Progenitor cell of endocrine pancreas (in vitro differentiated cells): ENCODE measurements at regions not wholly inside any gene's neighbourhood (a gene's known extent, or its start where the extent isn't known, plus 50 kb on each side); places are given as distances from the start of the nearest gene placed in this dataset.

Source experiments
- DNase-seq: peaks from one replicate; pipeline ENCODE4 v3.0.0; 2021; ENCODE audit warnings: low spot score; ENCODE audit not compliant: unreplicated experiment
- H3K27ac Mint-ChIP-seq: 2 replicates; pipeline ENCODE4 v1.8.0; 2021; ENCODE audit warnings: mild to moderate bottlenecking, moderate library complexity, mixed read lengths
- H3K27me3 Mint-ChIP-seq: 2 replicates; pipeline ENCODE4 v1.8.0; 2021; ENCODE audit warnings: mixed read lengths
- H3K36me3 Mint-ChIP-seq: 2 replicates; pipeline ENCODE4 v1.8.0; 2022; ENCODE audit warnings: mixed read lengths; ENCODE audit not compliant: insufficient read depth
- H3K4me1 Mint-ChIP-seq: 2 replicates; pipeline ENCODE4 v1.8.0; 2021; ENCODE audit warnings: low read depth, mixed read lengths
- H3K4me3 Mint-ChIP-seq: 2 replicates; pipeline ENCODE4 v1.8.0; 2021; ENCODE audit warnings: low read depth, mild to moderate bottlenecking, moderate library complexity, mixed read lengths
- H3K9me3 Mint-ChIP-seq: 2 replicates; pipeline ENCODE4 v1.8.0; 2021; ENCODE audit warnings: low read depth, mixed read lengths
- CTCF ChIP-seq: fragments of 200-600 bp; sonication (generic); IDR thresholded peaks from one replicate; pipeline ENCODE4 v1.5.0; 2021; ENCODE audit warnings: antibody characterized with exemption, mild to moderate bottlenecking; ENCODE audit not compliant: unreplicated experiment

- no peak for TF ChIP-seq CTCF
- Mint-ChIP-seq H3K9me3 (no peaks in the 10 kb centered on the region), H3K27ac (no peak overlapping the region), H3K36me3 (no peaks in the 10 kb centered on the region), H3K4me1 (no peaks in the 10 kb centered on the region), H3K4me3 (no peak overlapping the region), H3K27me3 (no peaks in the 10 kb centered on the region)
- DNase-seq = no peak
These were observed 298.6 kb upstream of the PPFIA2 start for GRCh38 chr12:82057770-82058169.

GRCh38 chr12:82055391-82055790 lies 296.2 kb upstream of the PPFIA2 start:
- H3K36me3 Mint-ChIP-seq = no peaks in the 10 kb centered on the region
- H3K27me3 Mint-ChIP-seq = no peaks in the 10 kb centered on the region
- no peak for TF ChIP-seq CTCF
- no peak for DNase-seq
- no peaks in the 10 kb centered on the region for H3K4me1 Mint-ChIP-seq
- H3K27ac Mint-ChIP-seq = no peak overlapping the region
- no peak overlapping the region for H3K4me3 Mint-ChIP-seq
- H3K9me3 Mint-ChIP-seq = no peaks in the 10 kb centered on the region

GRCh38 chr12:82054566-82054965 lies 295.4 kb upstream of the PPFIA2 start:
- no peak for TF ChIP-seq CTCF
- Mint-ChIP-seq H3K4me3 (no peak overlapping the region), H3K36me3 (no peaks in the 10 kb centered on the region), H3K27me3 (no peaks in the 10 kb centered on the region), H3K4me1 (no peaks in the 10 kb centered on the region), H3K27ac (no peak overlapping the region), H3K9me3 (no peaks in the 10 kb centered on the region)
- no peak for DNase-seq

- no peak for TF ChIP-seq CTCF
- H3K4me3 Mint-ChIP-seq = no peak overlapping the region
- DNase-seq = no peak
- no peaks in the 10 kb centered on the region for H3K27me3 Mint-ChIP-seq
- peaks cover 6% of the 10 kb centered on the region for H3K4me1 Mint-ChIP-seq
- peaks cover 4% of the 10 kb centered on the region for H3K9me3 Mint-ChIP-seq
- H3K27ac Mint-ChIP-seq = no peak overlapping the region
- no peaks in the 10 kb centered on the region for H3K36me3 Mint-ChIP-seq
These were observed 288.3 kb upstream of the PPFIA2 start for GRCh38 chr12:82047446-82047845.

GRCh38 chr12:82040987-82041743 lies 282.0 kb upstream of the PPFIA2 start:
- Mint-ChIP-seq H3K36me3 (no peaks in the 10 kb centered on the region), H3K9me3 (no peaks in the 10 kb centered on the region), H3K27ac (no peak overlapping the region), H3K27me3 (no peaks in the 10 kb centered on the region), H3K4me1 (no peaks in the 10 kb centered on the region), H3K4me3 (no peak overlapping the region)
- DNase-seq = no peak
- TF ChIP-seq CTCF = no peak
